Bronchial epithelial cell (primary cell): ENCODE measurements at regions not wholly inside any gene's neighbourhood (a gene's known extent, or its start where the extent isn't known, plus 50 kb on each side); places are given as distances from the start of the nearest gene placed in this dataset.
A peak's percentile ranks its signal among the peaks of the same experiment; 100 is the strongest.
"Not testable (repeated sequence)": the region's sequence is repeated elsewhere in the genome, so short reads cannot be mapped to it uniquely, and the experiment has no call there.

Experiments used
- DNase-seq: peaks from one replicate; pipeline ENCODE4 v3.0.0-alpha.2; 2010; ENCODE audit warnings: low read depth
- FAIRE-seq: peaks from 2 replicates; lab custom pipeline; 2011; peaks lifted over from hg19 to GRCh38; lab: Jason Lieb, UNC
- H3K27me3 ChIP-seq: 2 replicates; pipeline ENCODE4 v1.5.1; 2011; ENCODE audit warnings: low read length; ENCODE audit not compliant: control insufficient read depth, insufficient read depth
- H3K36me3 ChIP-seq: 2 replicates; pipeline ENCODE4 v1.5.1; 2011; ENCODE audit warnings: low read length; ENCODE audit not compliant: control insufficient read depth, insufficient read depth
- H3K4me3 ChIP-seq: 2 replicates; pipeline ENCODE4 v1.5.1; 2011; ENCODE audit warnings: mild to moderate bottlenecking, low read depth, low read length, control low read depth
- CTCF ChIP-seq: IDR thresholded peaks from 2 replicates; pipeline ENCODE4 v1.5.1; 2011; ENCODE audit warnings: mild to moderate bottlenecking, moderate library complexity, low read length, control low read depth, inconsistent platforms; ENCODE audit not compliant: insufficient read depth, severe bottlenecking

- no peaks in the 10 kb centered on the region for H3K27me3 ChIP-seq
- no peak for TF ChIP-seq CTCF
- H3K36me3 ChIP-seq: no peaks in the 10 kb centered on the region
- no peak overlapping the region for H3K4me3 ChIP-seq
- peak; percentile 34 for DNase-seq
- FAIRE-seq: no peak
Observed at GRCh38 chr16:54748611-54749190, 182.0 kb upstream of the IRX5 start.

GRCh38 chr16:54746596-54746995, 184.1 kb upstream of the IRX5 start:
- FAIRE-seq (no peak), DNase-seq (no peak)
- Histone ChIP-seq H3K27me3 (no peaks in the 10 kb centered on the region), H3K36me3 (no peaks in the 10 kb centered on the region), H3K4me3 (no peak overlapping the region)
- no peak for TF ChIP-seq CTCF

GRCh38 chr16:54744998-54745397, 185.7 kb upstream of the IRX5 start:
- Histone ChIP-seq H3K4me3 (no peak overlapping the region), H3K27me3 (no peaks in the 10 kb centered on the region), H3K36me3 (no peaks in the 10 kb centered on the region)
- no peak for DNase-seq
- TF ChIP-seq CTCF: no peak
- FAIRE-seq: no peak

GRCh38 chr16:54742436-54742835, 188.2 kb upstream of the IRX5 start:
- TF ChIP-seq CTCF: no peak
- DNase-seq (no peak), FAIRE-seq (no peak)
- no peaks in the 10 kb centered on the region for H3K27me3 ChIP-seq
- H3K36me3 ChIP-seq: no peaks in the 10 kb centered on the region
- H3K4me3 ChIP-seq: no peak overlapping the region

GRCh38 chr16:54739381-54739780, 191.3 kb upstream of the IRX5 start:
- no peak for TF ChIP-seq CTCF
- Histone ChIP-seq H3K36me3 (no peaks in the 10 kb centered on the region), H3K4me3 (no peak overlapping the region), H3K27me3 (no peaks in the 10 kb centered on the region)
- no peak for FAIRE-seq
- DNase-seq: no peak

- FAIRE-seq: no peak
- no peak overlapping the region for H3K4me3 ChIP-seq
- peak; percentile 68 for DNase-seq
- no peaks in the 10 kb centered on the region for H3K36me3 ChIP-seq
- TF ChIP-seq CTCF: no peak
- no peaks in the 10 kb centered on the region for H3K27me3 ChIP-seq
Observed at GRCh38 chr16:54734156-54734555, 196.5 kb upstream of the IRX5 start.

- H3K27me3 ChIP-seq, DNase-seq, FAIRE-seq, H3K4me3 ChIP-seq, H3K36me3 ChIP-seq: not testable (repeated sequence)
Observed at GRCh38 chr16:54727696-54728095, 203.0 kb upstream of the IRX5 start.
